LNCAP (cell line): ENCODE measurements at regions not wholly inside any gene's neighbourhood (a gene's known extent, or its start where the extent isn't known, plus 50 kb on each side); places are given as distances from the start of the nearest gene placed in this dataset.

ENCODE experiments used
- CTCF ChIP-seq: fragments of 450-650 bp; IDR thresholded peaks from 2 replicates; pipeline ENCODE4 v1.5.1; 2017; ENCODE audit warnings: mild to moderate bottlenecking

- TF ChIP-seq CTCF = peak; percentile 80
Measured at GRCh38 chr7:22001345-22002004, 55.8 kb upstream of the CDCA7L start.

GRCh38 chr7:21999896-22000295 is 54.2 kb upstream of the CDCA7L start:
- no peak for TF ChIP-seq CTCF

- no peak for TF ChIP-seq CTCF
Measured at GRCh38 chr7:21996641-21997040, 50.9 kb upstream of the CDCA7L start.
